ENCODE measurements at regions not wholly inside any gene's neighbourhood (a gene's known extent, or its start where the extent isn't known, plus 50 kb on each side); places are given as distances from the start of the nearest gene placed in this dataset.

- Histone ChIP-seq H3F3A (ENCODE audit: low read length, unreplicated experiment) (no peaks in the 10 kb centered on the region), H3K36me3 (ENCODE audit: low read depth, low read length) (no peaks in the 10 kb centered on the region), H3K4me1 (ENCODE audit: insufficient read depth, low read length) (peaks cover 29% of the 10 kb centered on the region), H3K9me3 (ENCODE audit: low read length) (no peaks in the 10 kb centered on the region), H3K9me2 (replicated peaks; ENCODE audit: low read length) (no peaks in the 10 kb centered on the region), H4K20me1 (ENCODE audit: low read length) (no peaks in the 10 kb centered on the region), H3K4me2 (ENCODE audit: low read length) (no peak overlapping the region), H2AFZ (ENCODE audit: low read length) (no peak overlapping the region), H3K9ac (ENCODE audit: low read length) (no peak overlapping the region), H3K27me3 (ENCODE audit: low read length) (no peaks in the 10 kb centered on the region), H3K27ac (ENCODE audit: low read length) (no peak overlapping the region), H3K79me2 (ENCODE audit: low read length) (no peaks in the 10 kb centered on the region), H3K4me3 (ENCODE audit: low read length) (no peak overlapping the region)
- TF ChIP-seq, protein P1, sequence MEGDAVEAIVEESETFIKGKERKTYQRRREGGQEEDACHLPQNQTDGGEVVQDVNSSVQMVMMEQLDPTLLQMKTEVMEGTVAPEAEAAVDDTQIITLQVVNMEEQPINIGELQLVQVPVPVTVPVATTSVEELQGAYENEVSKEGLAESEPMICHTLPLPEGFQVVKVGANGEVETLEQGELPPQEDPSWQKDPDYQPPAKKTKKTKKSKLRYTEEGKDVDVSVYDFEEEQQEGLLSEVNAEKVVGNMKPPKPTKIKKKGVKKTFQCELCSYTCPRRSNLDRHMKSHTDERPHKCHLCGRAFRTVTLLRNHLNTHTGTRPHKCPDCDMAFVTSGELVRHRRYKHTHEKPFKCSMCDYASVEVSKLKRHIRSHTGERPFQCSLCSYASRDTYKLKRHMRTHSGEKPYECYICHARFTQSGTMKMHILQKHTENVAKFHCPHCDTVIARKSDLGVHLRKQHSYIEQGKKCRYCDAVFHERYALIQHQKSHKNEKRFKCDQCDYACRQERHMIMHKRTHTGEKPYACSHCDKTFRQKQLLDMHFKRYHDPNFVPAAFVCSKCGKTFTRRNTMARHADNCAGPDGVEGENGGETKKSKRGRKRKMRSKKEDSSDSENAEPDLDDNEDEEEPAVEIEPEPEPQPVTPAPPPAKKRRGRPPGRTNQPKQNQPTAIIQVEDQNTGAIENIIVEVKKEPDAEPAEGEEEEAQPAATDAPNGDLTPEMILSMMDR (conservative IDR thresholded peaks at IDR 0.05; ENCODE audit: low read depth, low read length), result no peak
- TF ChIP-seq EZH2 (IDR thresholded peaks at IDR 0.05; ENCODE audit: low read length, unreplicated experiment) (no peak), EZH2phosphoT487 (IDR thresholded peaks at IDR 0.05; ENCODE audit: borderline replicate concordance, low read length) (no peak)
- no TSS peak for BruUV-seq (replicated peaks)
- DNase-seq (no peak), ATAC-seq (no peak)
- intact Hi-C loops (cut with micrococcal nuclease), result no loop called here
- ChIA-PET CTCF (no interaction called here), POLR2A (ENCODE audit: unreplicated experiment) (no interaction called here)
These were observed 206.1 kb upstream of the ZNF608 start for GRCh38 chr5:124952566-124952965.

DNA sequence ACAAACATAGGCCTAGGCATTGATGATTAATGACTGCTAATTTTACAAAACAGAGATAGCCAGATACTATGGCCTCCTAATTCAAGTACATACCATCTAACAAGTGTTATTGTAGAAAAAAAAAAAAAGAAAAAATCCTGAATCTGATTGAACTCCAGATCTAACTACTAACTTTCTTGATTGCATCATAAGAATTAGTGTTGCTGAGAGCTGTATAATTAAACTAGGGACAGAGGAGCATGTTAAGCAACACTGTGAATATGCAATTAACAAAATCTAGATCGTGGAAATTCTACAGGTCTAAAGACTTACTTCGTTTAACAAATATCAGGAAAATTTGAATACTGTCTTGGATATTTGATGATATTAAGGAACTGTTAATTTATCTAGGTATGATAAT is 208.3 kb upstream of the ZNF608 start:
- BruUV-seq (replicated peaks), result no TSS peak
- Histone ChIP-seq H2AFZ (ENCODE audit: low read length) (no peak overlapping the region), H3K36me3 (ENCODE audit: low read depth, low read length) (no peaks in the 10 kb centered on the region), H3K4me2 (ENCODE audit: low read length) (no peak overlapping the region), H3K27ac (ENCODE audit: low read length) (no peak overlapping the region), H3K9me2 (replicated peaks; ENCODE audit: low read length) (no peaks in the 10 kb centered on the region), H3K4me1 (ENCODE audit: insufficient read depth, low read length) (peaks cover 8% of the 10 kb centered on the region), H4K20me1 (ENCODE audit: low read length) (no peaks in the 10 kb centered on the region), H3K4me3 (ENCODE audit: low read length) (no peak overlapping the region), H3K9me3 (ENCODE audit: low read length) (no peaks in the 10 kb centered on the region), H3K9ac (ENCODE audit: low read length) (no peak overlapping the region), H3K79me2 (ENCODE audit: low read length) (no peaks in the 10 kb centered on the region), H3K27me3 (ENCODE audit: low read length) (no peaks in the 10 kb centered on the region), H3F3A (ENCODE audit: low read length, unreplicated experiment) (no peaks in the 10 kb centered on the region)
- intact Hi-C loops (cut with micrococcal nuclease), result no loop called here
- DNase-seq, result no peak
- no peak for ATAC-seq
- POLR2A ChIA-PET (ENCODE audit: unreplicated experiment), result no interaction called here
- CTCF ChIA-PET, result no interaction called here
- no peak for TF ChIP-seq EZH2 (IDR thresholded peaks at IDR 0.05; ENCODE audit: low read length, unreplicated experiment)
- TF ChIP-seq EZH2phosphoT487 (IDR thresholded peaks at IDR 0.05; ENCODE audit: borderline replicate concordance, low read length), result no peak
- TF ChIP-seq, protein P1 (conservative IDR thresholded peaks at IDR 0.05; ENCODE audit: low read depth, low read length), result no peak

DNA sequence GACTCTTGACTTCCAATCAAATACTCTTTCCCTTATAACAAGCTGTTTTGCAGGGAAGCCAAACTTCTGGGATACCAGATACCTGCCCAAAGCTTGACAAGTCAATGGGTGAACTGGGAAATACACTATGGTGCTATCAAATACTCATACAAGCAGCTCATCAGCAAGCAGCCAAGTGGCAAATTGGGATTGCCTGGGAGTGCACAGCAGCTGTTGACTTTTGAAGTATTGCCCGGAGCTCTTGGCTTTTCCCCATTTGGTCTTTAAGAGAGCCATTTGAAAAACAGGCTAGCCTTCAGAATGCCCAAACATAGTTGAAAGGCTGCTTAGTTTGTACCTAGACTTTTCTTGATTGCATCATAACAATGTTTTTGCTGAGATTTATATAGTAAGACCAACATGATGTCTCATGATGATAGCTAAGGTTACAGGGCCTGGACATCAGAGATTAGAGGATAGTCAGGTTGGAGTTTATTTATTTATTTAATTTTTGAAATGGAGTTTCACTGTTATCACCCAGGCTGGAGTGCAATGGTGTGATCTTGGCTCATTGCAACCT is 210.1 kb upstream of the ZNF608 start:
- no peaks in the 10 kb centered on the region for H3K27me3 ChIP-seq (ENCODE audit: low read length)
- ChIA-PET CTCF (no interaction called here), POLR2A (ENCODE audit: unreplicated experiment) (interaction anchor here (0.5 kb wide), 1 partner anchor 95 kb away, joined by 4 read pairs; no protein-coding TSS in a partner anchor)
- ATAC-seq (no peak), DNase-seq (no peak)
- H3K4me1 ChIP-seq (ENCODE audit: insufficient read depth, low read length), result no peaks in the 10 kb centered on the region
- H2AFZ ChIP-seq (ENCODE audit: low read length), result no peak overlapping the region
- H3K9me2 ChIP-seq (replicated peaks; ENCODE audit: low read length), result no peaks in the 10 kb centered on the region
- intact Hi-C loops (cut with micrococcal nuclease), result no loop called here
- no peaks in the 10 kb centered on the region for H4K20me1 ChIP-seq (ENCODE audit: low read length)
- no peaks in the 10 kb centered on the region for H3F3A ChIP-seq (ENCODE audit: low read length, unreplicated experiment)
- H3K36me3 ChIP-seq (ENCODE audit: low read depth, low read length), result no peaks in the 10 kb centered on the region
- no peak overlapping the region for H3K27ac ChIP-seq (ENCODE audit: low read length)
- H3K9me3 ChIP-seq (ENCODE audit: low read length), result no peaks in the 10 kb centered on the region
- H3K9ac ChIP-seq (ENCODE audit: low read length), result no peak overlapping the region
- no peak overlapping the region for H3K4me3 ChIP-seq (ENCODE audit: low read length)
- BruUV-seq (replicated peaks), result no TSS peak
- no peak overlapping the region for H3K4me2 ChIP-seq (ENCODE audit: low read length)
- no peaks in the 10 kb centered on the region for H3K79me2 ChIP-seq (ENCODE audit: low read length)
- TF ChIP-seq EZH2phosphoT487 (IDR thresholded peaks at IDR 0.05; ENCODE audit: borderline replicate concordance, low read length), result no peak
- no peak for TF ChIP-seq EZH2 (IDR thresholded peaks at IDR 0.05; ENCODE audit: low read length, unreplicated experiment)
- TF ChIP-seq, protein P1 (conservative IDR thresholded peaks at IDR 0.05; ENCODE audit: low read depth, low read length), result no peak
